Calu3 (cell line): ENCODE measurements at regions not wholly inside any gene's neighbourhood (a gene's known extent, or its start where the extent isn't known, plus 50 kb on each side); places are given as distances from the start of the nearest gene placed in this dataset.

Experiments
- BruUV-seq: library from RNA; stranded (reverse); fragments of 400-500 nt; replicated peaks from 2 replicates; lab custom pipeline; 2021; lab: Mats Ljungman, UMichigan
- CTCF ChIA-PET: fragments of 300-600 bp; sonication (Branson Sonifier 250); formaldehyde crosslinking; loops from one replicate; lab custom pipeline; 2022; ENCODE audit warnings: antibody characterized with exemption; lab: Charles Lee
- DNase-seq: peaks from one replicate; pipeline ENCODE4 v3.0.0; 2022
- H3K27ac Mint-ChIP-seq: one replicate; pipeline ENCODE4 v1.8.0; 2022; ENCODE audit warnings: mixed read lengths; ENCODE audit not compliant: unreplicated experiment
- H3K27me3 Mint-ChIP-seq: one replicate; pipeline ENCODE4 v1.8.0; 2022; ENCODE audit warnings: mixed read lengths; ENCODE audit not compliant: unreplicated experiment
- H3K36me3 Mint-ChIP-seq: one replicate; pipeline ENCODE4 v1.8.0; 2022; ENCODE audit warnings: mild to moderate bottlenecking, moderate library complexity, mixed read lengths; ENCODE audit not compliant: insufficient read depth, unreplicated experiment
- H3K4me1 Mint-ChIP-seq: one replicate; pipeline ENCODE4 v1.8.0; 2022; ENCODE audit warnings: mild to moderate bottlenecking, low read depth, mixed read lengths; ENCODE audit not compliant: unreplicated experiment
- H3K4me3 Mint-ChIP-seq: one replicate; pipeline ENCODE4 v1.8.0; 2022; ENCODE audit warnings: mild to moderate bottlenecking, low read depth, moderate library complexity, mixed read lengths; ENCODE audit not compliant: unreplicated experiment
- H3K9me3 Mint-ChIP-seq: one replicate; pipeline ENCODE4 v1.8.0; 2022; ENCODE audit warnings: low read depth, mixed read lengths; ENCODE audit not compliant: unreplicated experiment
- CTCF ChIP-seq: fragments of 200-600 bp; IDR thresholded peaks from one replicate; pipeline ENCODE4 v1.8.0; 2022; ENCODE audit warnings: antibody characterized with exemption; ENCODE audit not compliant: unreplicated experiment
- intact Hi-C: fragments of 100-400 bp; cut with micrococcal nuclease; formaldehyde crosslinking; loops from one replicate; pipeline ENCODE4 v1.10.0; 2022; ENCODE audit not compliant: unreplicated experiment

GRCh38 chr4:180084561-180084960 is 2158.6 kb upstream of the TENM3 start:
- CTCF ChIA-PET = no interaction called here
- Mint-ChIP-seq H3K36me3 (no peaks in the 10 kb centered on the region), H3K27me3 (no peaks in the 10 kb centered on the region), H3K27ac (no peak overlapping the region), H3K9me3 (no peaks in the 10 kb centered on the region), H3K4me1 (no peaks in the 10 kb centered on the region), H3K4me3 (no peak overlapping the region)
- no TSS peak for BruUV-seq
- DNase-seq = no peak
- intact Hi-C loops = no loop called here
- TF ChIP-seq CTCF = no peak

- intact Hi-C loops = no loop called here
- Mint-ChIP-seq H3K4me3 (no peak overlapping the region), H3K36me3 (no peaks in the 10 kb centered on the region), H3K27me3 (no peaks in the 10 kb centered on the region), H3K27ac (no peak overlapping the region), H3K9me3 (no peaks in the 10 kb centered on the region), H3K4me1 (no peaks in the 10 kb centered on the region)
- no peak for TF ChIP-seq CTCF
- no peak for DNase-seq
- CTCF ChIA-PET = interaction anchor here (0.8 kb wide), 1 partner anchor 321 kb away, joined by 3 read pairs; no protein-coding TSS in a partner anchor
- no TSS peak for BruUV-seq
Measured at GRCh38 chr4:180086480-180087190, 2156.6 kb upstream of the TENM3 start.

GRCh38 chr4:180098586-180098985 is 2144.6 kb upstream of the TENM3 start:
- DNase-seq = no peak
- TF ChIP-seq CTCF = no peak

GRCh38 chr4:180099957-180100356 is 2143.2 kb upstream of the TENM3 start:
- no peak for DNase-seq
- no peaks in the 10 kb centered on the region for H3K4me1 Mint-ChIP-seq
- no peaks in the 10 kb centered on the region for H3K36me3 Mint-ChIP-seq
- H3K27ac Mint-ChIP-seq = no peak overlapping the region
- no peak for TF ChIP-seq CTCF
- no peak overlapping the region for H3K4me3 Mint-ChIP-seq
- CTCF ChIA-PET = no interaction called here
- intact Hi-C loops = no loop called here
- H3K27me3 Mint-ChIP-seq = no peaks in the 10 kb centered on the region
- no TSS peak for BruUV-seq
- no peaks in the 10 kb centered on the region for H3K9me3 Mint-ChIP-seq

More at GRCh38 chr4:180098586-180098985, 2144.6 kb upstream of the TENM3 start:
- H3K27me3 Mint-ChIP-seq = no peaks in the 10 kb centered on the region
- no TSS peak for BruUV-seq
- H3K27ac Mint-ChIP-seq = no peak overlapping the region
- CTCF ChIA-PET = no interaction called here
- no peaks in the 10 kb centered on the region for H3K36me3 Mint-ChIP-seq
- intact Hi-C loops = no loop called here
- no peaks in the 10 kb centered on the region for H3K4me1 Mint-ChIP-seq
- no peaks in the 10 kb centered on the region for H3K9me3 Mint-ChIP-seq
- no peak overlapping the region for H3K4me3 Mint-ChIP-seq
